GM21360 (cell line): ENCODE measurements at regions not wholly inside any gene's neighbourhood (a gene's known extent, or its start where the extent isn't known, plus 50 kb on each side); places are given as distances from the start of the nearest gene placed in this dataset.

Source experiments
- ATAC-seq: cut with Tn5 transposase; IDR thresholded peaks from one replicate; pipeline ENCODE4 v1.9.1; 2021; ENCODE audit warnings: mild to moderate bottlenecking, moderate library complexity; ENCODE audit not compliant: unreplicated experiment

DNA sequence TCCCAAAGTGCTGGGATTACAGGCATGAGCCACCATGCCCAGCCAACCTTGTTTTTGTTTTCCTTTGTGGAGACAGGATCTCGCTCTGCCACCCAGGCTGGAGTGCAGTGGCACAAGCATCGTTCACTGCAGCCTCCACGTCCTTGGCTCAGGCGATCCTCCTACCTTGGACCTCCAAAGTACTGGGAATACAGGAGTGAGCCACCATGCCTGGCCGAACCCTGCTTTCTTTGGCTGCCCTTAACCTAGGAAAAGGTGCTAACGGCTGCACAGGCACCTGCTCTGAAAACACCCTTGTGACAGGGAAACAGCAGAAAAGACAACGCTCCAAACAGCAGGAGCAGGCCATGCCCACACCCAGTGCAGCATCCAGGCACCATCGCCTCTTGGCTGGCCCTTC is 71.9 kb downstream of the OAT start:
- no peak for ATAC-seq

DNA sequence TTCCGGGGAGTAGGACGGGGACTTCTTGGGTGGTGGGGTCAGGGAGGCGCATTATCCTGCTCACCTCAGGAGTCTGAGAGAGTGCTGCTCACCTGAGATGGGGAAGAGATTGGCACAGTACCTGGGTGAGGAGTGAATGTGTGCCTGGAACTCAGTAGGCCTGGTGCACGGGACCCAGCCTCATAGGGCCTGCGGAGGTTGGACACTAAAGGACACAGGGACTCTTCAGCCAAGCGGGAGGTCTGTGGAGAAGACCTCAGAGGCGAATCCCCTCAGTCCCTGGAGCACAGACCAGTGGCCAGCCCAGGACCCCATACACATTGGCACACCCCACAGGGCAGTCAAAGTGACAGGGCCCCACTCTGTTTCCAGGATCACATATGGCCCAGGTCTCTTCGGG is 73.2 kb downstream of the OAT start:
- ATAC-seq: no peak

DNA sequence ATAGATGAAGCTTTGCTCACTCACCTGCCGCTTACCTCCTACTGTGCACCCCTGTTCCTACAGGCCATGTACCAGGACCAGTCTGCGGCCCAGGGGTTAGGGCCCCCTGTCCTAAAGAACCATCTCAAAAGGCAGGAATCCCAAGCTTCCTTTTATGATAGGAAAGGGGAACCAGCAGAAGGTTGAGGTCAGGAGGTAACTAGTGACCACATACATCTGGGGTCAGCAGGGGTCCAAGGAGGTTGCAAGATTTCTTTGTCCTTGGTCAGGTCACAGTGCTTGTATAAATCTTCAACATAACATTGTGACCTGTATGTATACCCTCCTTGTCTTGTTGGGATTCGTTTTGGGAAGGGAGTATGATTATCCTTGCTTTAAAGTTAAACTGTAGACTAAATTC is 73.8 kb downstream of the OAT start:
- no peak for ATAC-seq

- ATAC-seq: no peak
These were observed 74.5 kb downstream of the OAT start for GRCh38 chr10:124344266-124344590.

- no peak for ATAC-seq
These were observed 75.1 kb downstream of the OAT start for GRCh38 chr10:124343351-124344265.

DNA sequence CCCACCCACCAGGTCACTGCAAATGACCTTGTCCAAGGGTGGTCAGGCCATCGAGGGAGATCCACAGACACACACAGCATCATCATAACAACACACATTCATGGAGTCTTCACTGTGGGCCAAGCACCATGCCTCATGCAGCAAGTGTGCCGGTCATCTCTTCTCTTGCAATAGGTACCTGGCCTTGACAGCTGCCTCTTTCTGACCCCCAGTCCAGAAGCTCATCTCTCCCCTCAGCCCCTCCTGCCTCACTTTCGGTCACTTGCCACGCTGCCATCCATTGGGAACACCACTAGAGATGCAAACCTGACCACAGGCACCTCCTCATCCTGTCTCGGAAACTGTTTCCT is 75.9 kb downstream of the OAT start:
- ATAC-seq: no peak

DNA sequence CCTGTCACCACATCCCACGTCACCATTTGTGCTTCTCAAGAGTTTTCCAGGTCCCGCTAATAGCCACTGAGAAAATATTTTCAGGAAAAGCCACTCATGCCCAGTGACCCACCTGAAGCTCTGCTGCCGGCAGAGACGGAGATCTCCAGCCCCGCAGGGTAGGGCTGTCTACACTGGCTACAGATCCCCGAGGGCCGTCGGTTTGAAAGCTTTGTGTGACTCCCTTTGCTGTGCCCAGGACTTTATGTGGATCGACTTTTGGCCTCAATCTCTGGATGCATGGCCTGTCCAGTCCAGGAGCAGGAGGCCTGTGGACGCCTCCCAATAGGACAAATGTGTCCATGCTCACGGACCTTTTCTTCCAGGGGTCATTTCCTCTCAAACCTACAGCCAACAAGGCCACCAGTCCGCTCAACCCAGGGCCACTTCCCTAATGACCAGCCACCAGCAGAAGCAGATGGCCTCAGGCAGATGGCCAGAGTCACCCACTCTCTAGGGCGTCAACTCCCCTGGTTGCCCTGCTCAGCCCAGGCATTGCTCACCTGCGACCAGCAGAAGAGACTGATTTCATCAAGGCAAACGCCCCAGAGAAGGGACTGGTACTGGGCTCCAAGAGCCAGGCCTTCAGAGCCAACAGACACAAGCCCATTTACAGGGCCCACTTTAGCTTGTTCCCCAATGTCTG is 76.4 kb downstream of the OAT start:
- no peak for ATAC-seq

DNA sequence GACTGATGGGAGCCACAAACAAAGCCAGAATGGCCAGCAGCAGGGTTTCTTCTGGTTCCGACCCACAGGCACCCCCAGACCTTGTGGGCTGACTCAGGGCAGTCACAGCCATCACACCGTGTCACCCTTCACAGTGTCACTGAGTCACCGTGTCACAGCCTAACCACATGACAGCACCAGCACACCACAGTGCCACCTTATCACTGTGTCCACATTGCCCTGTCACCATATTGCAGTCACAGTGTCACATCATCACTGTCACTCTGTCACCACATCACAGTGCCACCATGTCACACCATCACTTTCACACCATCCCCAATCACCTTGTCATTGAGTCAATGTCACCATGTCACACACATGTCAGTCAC is 77.0 kb downstream of the OAT start:
- no peak for ATAC-seq

- ATAC-seq: no peak
These were observed 78.5 kb downstream of the OAT start for GRCh38 chr10:124340033-124340760.

DNA sequence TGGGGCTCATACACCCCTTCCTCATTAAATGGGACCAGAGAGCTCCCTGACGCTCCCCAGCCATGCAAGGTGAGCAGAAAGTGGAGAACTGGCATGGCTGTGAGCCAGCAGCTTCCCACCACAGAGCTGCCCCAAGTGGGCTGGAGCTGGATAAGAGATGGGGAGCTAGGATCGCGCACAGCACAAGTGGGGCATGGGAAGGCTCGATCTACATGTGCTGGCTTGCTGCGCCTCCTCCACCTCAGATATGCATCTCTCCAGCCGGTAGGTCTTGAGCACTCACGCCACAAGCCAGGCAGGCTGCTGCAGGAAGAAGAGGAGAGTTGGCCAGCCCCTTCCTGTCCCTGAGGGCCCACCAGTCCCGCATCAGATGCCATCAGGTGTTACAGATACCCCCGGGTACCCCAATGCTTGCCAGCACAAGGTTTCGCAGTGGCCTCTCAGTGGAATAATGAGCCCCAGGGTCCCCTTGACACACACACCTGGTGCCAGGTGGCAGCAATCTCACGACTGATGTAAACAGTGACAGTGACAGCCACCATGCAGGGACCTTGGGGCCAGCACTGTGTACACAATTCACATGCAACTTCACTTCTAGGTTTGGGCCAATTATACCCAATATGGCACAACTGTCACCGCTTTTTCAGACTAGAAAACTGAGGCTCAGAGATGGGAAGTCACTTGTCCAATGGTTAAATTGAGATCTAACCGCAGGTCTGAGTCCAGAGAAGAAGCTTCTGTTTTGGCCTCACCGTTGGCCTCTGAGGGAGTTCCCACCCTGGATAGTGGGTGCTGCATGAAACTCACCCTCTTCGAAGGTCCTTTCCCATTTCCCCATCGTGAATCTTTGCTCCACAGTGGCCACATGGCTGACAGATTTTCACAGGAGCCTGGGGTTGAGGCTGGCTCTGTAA is 79.3 kb downstream of the OAT start:
- no peak for ATAC-seq

DNA sequence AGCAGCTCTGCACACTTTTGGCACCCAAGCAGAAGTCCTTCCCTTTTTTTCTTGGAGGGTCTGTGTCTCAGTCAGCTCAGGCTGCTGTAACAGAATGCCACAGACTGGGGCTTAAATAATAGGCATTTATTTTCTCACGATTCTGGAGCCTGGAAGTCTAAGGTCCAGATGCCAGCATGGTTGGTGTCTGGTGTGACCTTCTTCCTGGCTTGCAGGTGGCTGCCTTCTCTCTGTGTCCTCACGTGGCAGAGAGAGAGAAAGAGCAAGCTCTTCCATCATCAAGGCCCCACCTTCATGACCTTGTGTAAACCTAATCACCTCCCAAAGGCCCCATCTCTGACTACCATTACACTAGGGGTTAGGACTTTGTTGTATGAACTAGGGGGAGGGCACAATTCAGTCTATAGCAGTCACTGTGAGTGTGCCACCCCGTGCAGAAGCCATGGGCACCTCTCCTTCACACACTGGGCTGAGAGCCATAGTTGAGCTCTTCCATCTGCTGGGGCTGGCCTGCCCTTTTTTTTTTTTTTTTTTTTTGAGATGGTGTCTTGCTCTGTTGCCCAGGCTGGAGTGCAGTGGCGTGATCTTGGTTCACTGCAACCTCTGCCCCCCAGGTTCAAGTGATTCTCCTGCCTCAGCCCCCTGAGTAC is 80.3 kb downstream of the OAT start:
- no peak for ATAC-seq

- ATAC-seq: no peak
These were observed 82.5 kb downstream of the OAT start for GRCh38 chr10:124336186-124336585.

GRCh38 chr10:124333931-124334330 is 84.8 kb downstream of the OAT start:
- no peak for ATAC-seq

DNA sequence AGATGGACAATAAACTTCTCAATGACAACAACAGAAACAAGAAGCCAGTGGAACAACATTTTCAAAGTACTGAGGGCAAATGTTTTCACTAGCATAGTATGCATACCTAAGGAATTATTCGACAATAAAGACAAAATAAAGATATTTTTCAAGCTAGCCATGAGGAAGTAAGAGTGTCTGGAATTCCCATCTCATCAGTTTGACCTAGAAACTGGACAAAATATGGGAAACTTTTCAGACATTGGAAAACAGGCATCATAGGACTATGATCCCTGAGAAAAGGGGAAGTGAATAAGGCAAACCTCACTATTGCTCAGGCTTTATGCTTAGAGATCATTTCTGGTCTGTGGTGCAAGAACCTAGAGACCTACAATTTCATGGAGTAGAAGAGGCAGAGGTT is 86.3 kb downstream of the OAT start:
- no peak for ATAC-seq

- ATAC-seq: no peak
These were observed 88.8 kb downstream of the OAT start for GRCh38 chr10:124329941-124330340.

DNA sequence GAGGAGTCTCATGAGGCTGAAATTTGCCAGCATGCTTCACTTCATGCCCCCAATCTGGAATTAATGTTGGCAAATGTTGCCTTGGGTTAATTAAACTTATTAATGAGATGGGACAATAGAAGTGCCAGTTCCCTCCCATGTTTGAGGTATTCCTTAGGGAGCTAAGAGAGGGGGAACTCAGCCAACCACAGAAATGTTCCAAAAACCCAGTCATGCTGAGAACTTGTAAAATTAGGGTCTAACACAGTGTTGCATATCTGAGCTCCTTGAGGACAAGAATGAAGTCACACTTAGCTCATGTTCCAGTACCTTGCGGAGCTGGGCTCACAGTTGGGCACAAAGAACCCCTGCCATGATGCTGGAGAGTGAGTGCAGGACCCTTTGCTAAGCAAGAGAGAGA is 89.4 kb downstream of the OAT start:
- ATAC-seq: no peak

DNA sequence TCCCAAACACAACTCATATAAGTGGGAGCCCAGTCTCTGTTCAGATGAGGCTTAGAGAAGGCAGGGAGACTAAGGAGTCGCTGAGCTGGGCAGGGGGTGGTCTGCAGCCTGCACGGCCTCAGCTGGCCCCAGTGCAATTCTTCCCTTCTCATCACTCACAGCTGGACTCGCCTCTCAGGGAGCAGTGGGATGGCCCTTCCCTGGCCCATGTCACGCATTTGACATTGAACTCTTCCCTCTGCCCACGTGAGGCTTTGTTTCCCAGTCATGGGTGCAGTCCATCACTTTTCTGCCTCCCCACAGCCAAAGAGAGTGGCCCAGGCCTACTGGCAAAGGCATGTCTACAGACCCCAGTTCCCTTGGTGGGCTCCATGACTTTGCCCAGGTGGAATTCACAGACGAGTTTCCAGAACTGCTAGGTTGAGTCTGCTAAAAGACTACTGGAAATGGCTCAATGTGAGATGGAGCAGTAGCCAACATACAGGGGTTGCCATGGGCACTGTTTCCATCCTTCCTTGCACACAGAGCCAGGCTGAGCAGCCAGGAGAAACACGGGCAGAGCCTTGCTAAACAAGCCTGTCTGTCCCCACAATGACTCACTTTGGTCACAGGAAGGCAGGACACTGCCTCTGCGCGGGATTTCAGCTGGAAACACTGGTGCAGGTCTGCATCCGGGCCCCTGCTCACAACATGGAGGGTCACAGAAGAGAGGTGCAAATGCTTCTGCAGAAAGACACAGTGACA is 90.1 kb downstream of the OAT start:
- no peak for ATAC-seq

DNA sequence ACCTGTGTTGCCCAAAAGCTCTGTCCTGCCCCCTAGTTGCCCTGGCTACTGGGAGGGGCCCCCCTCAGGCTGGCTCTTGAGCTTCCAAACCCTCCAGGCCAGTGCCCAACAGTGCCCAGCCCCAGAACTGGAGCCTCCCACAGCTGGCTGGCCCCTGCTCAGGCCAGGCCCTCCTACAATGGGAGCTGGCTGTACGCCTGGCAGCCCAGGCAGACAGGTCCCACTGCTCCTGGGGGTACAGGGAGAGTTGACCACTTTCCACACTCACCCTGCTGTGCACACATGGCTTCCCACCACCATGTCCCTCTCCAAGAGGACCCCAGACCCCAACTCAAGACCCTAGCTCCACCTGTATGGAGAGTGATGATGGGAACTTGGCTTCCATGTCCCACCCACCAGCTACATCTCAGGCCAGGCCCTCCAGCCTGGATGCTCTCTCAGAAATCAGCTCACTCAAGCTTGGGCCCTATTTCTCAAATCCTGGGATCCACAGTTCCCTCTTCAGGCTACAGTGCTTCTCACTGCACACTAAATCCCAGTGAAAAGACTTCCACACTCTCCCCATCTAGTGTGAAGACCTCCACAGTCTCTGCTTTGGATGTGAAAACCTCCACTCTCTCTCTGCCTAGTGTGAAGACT is 92.6 kb downstream of the OAT start:
- no peak for ATAC-seq

GRCh38 chr10:124325633-124325914 is 93.1 kb downstream of the OAT start:
- ATAC-seq: no peak
